ENCODE measurements at regions not wholly inside any gene's neighbourhood (a gene's known extent, or its start where the extent isn't known, plus 50 kb on each side); places are given as distances from the start of the nearest gene placed in this dataset.

DNA sequence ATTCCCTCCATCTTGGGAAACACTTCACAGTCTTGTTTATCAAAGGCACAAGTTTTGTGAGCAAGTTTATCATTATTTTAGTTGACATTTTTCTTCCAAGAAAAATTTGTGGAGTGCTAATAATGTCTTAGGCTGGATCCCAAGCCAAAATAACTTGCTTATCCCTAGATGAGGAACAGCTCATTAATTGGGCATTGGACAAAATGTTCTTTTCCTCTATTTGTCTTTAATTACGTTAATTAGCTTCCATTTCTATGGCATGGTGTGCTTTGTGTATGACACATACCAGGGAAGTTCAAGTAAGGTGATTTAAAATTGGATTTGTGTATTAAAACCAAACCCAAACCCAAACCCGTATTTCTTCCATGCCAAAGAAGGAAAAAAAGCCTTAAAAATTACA, 379.5 kb downstream of the SH3GL2 start:
- TF ChIP-seq, protein P1, sequence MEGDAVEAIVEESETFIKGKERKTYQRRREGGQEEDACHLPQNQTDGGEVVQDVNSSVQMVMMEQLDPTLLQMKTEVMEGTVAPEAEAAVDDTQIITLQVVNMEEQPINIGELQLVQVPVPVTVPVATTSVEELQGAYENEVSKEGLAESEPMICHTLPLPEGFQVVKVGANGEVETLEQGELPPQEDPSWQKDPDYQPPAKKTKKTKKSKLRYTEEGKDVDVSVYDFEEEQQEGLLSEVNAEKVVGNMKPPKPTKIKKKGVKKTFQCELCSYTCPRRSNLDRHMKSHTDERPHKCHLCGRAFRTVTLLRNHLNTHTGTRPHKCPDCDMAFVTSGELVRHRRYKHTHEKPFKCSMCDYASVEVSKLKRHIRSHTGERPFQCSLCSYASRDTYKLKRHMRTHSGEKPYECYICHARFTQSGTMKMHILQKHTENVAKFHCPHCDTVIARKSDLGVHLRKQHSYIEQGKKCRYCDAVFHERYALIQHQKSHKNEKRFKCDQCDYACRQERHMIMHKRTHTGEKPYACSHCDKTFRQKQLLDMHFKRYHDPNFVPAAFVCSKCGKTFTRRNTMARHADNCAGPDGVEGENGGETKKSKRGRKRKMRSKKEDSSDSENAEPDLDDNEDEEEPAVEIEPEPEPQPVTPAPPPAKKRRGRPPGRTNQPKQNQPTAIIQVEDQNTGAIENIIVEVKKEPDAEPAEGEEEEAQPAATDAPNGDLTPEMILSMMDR (IDR thresholded peaks at IDR 0.05; ENCODE audit: low read depth, low read length) = no peak
- no peak for TF ChIP-seq EZH2phosphoT487 (IDR thresholded peaks at IDR 0.05; ENCODE audit: low read depth)
